Endothelial cell of umbilical vein (primary cell): ENCODE measurements at regions not wholly inside any gene's neighbourhood (a gene's known extent, or its start where the extent isn't known, plus 50 kb on each side); places are given as distances from the start of the nearest gene placed in this dataset.

Experiments
- BruUV-seq: library from RNA; stranded (reverse); fragments of 400-500 nt; replicated peaks from 2 replicates; lab custom pipeline; 2021; lab: Mats Ljungman, UMichigan
- CTCF ChIA-PET: fragments of 300-600, 350-600 bp; sonication (Branson Sonifier 250); formaldehyde crosslinking; loops from one replicate; lab custom pipeline; 2021; ENCODE audit warnings: antibody characterized with exemption, inconsistent platforms; lab: Charles Lee
- POLR2A ChIA-PET: fragments of 300-600, 350-600 bp; sonication (Branson Sonifier 250); formaldehyde crosslinking; loops from one replicate; lab custom pipeline; 2021; ENCODE audit warnings: antibody characterized with exemption, inconsistent platforms; lab: Charles Lee
- DNase-seq: peaks from one replicate; pipeline ENCODE4 v3.0.0-alpha.2; 2011; ENCODE audit warnings: low read depth, low spot score
- FAIRE-seq: peaks from 2 replicates; lab custom pipeline; 2011; peaks lifted over from hg19 to GRCh38; lab: Jason Lieb, UNC
- H2AFZ ChIP-seq: 2 replicates; pipeline ENCODE4 v1.6.0; 2012; ENCODE audit warnings: low read depth, low read length, control low read depth, inconsistent platforms
- H3K27ac ChIP-seq: 2 replicates; pipeline ENCODE4 v1.5.1; 2011; ENCODE audit warnings: low read depth, mild to moderate bottlenecking, control low read depth, low read length, moderate library complexity; ENCODE audit not compliant: insufficient read depth
- H3K27me3 ChIP-seq, 2 experiments: 2 replicates each; pipeline versions ENCODE4 v1.6.0 to v1.6.1; 2011; ENCODE audit warnings: low read length in 2 of 2, mixed read lengths in 1 of 2; ENCODE audit not compliant: control insufficient read depth in 2 of 2, insufficient read depth in 2 of 2
- H3K36me3 ChIP-seq, 2 experiments: 2 replicates in 1 of 2; 3 replicates in 1 of 2; pipeline ENCODE4 v1.5.1; 2011; ENCODE audit warnings: low read length in 2 of 2, mild to moderate bottlenecking in 1 of 2, moderate library complexity in 1 of 2; ENCODE audit not compliant: control insufficient read depth in 2 of 2, insufficient read depth in 2 of 2; ENCODE audit errors: extremely low read depth in 1 of 2
- H3K4me1 ChIP-seq: 3 replicates; pipeline ENCODE4 v1.5.1; 2011; ENCODE audit warnings: mild to moderate bottlenecking, low read length; ENCODE audit not compliant: control insufficient read depth, insufficient read depth; ENCODE audit errors: extremely low read depth
- H3K4me2 ChIP-seq: 2 replicates; pipeline ENCODE4 v1.6.1; 2011; ENCODE audit warnings: low read length, control low read depth, mixed read lengths; ENCODE audit not compliant: insufficient read depth
- H3K4me3 ChIP-seq, 3 experiments: fragments of 200-600 bp in 1 of 3; sonication (generic), shearing (Covaris generic) in 1 of 3; replicated peaks in 1 of 3; 2 replicates each; pipeline ENCODE4 v1.5.1; 2011 to 2016; ENCODE audit warnings: control low read depth in 3 of 3, low read length in 3 of 3, mild to moderate bottlenecking in 2 of 3, inconsistent platforms in 1 of 3, low read depth in 1 of 3, moderate library complexity in 1 of 3; ENCODE audit not compliant: insufficient read depth in 1 of 3
- H3K79me2 ChIP-seq: 2 replicates; pipeline ENCODE4 v1.6.0; 2012; ENCODE audit warnings: low read length, inconsistent platforms; ENCODE audit not compliant: control insufficient read depth, insufficient read depth
- H3K9ac ChIP-seq: replicated peaks from 2 replicates; pipeline ENCODE3; 2011; ENCODE audit warnings: low read length, control low read depth; ENCODE audit not compliant: insufficient read depth; ENCODE audit errors: extremely low read depth
- H3K9me1 ChIP-seq: replicated peaks from 3 replicates; pipeline ENCODE4 v1.6.0; 2011; ENCODE audit warnings: mild to moderate bottlenecking, low read length; ENCODE audit not compliant: control insufficient read depth, insufficient read depth; ENCODE audit errors: extremely low read depth
- H3K9me3 ChIP-seq: replicated peaks from 2 replicates; pipeline ENCODE4 v1.5.1; 2012; ENCODE audit warnings: low read length, inconsistent platforms; ENCODE audit not compliant: control insufficient read depth, insufficient read depth
- H4K20me1 ChIP-seq: replicated peaks from 2 replicates; pipeline ENCODE3; 2011; ENCODE audit warnings: mild to moderate bottlenecking, low read length; ENCODE audit not compliant: control insufficient read depth, insufficient read depth; ENCODE audit errors: extremely low read depth
- EZH2 ChIP-seq: IDR thresholded peaks from 2 replicates; pipeline ENCODE4 v1.6.1; 2012; ENCODE audit warnings: borderline replicate concordance, low read depth, mild to moderate bottlenecking, moderate library complexity, low read length, inconsistent platforms; ENCODE audit not compliant: severe bottlenecking
- FOS ChIP-seq: IDR thresholded peaks from 2 replicates; pipeline ENCODE4 v1.6.1; 2011; ENCODE audit warnings: mild to moderate bottlenecking, low read length, moderate library complexity, borderline replicate concordance; ENCODE audit not compliant: insufficient read depth
- GATA2 ChIP-seq: IDR thresholded peaks from 2 replicates; pipeline ENCODE4 v1.7.0; 2011; ENCODE audit warnings: low read depth, mild to moderate bottlenecking, moderate library complexity, mixed read lengths, low read length; ENCODE audit not compliant: insufficient read length, insufficient read depth
- JUN ChIP-seq: IDR thresholded peaks from 2 replicates; pipeline ENCODE4 v1.6.1; 2011; ENCODE audit warnings: borderline replicate concordance, low read depth; ENCODE audit not compliant: insufficient read length, insufficient read depth
- MYC ChIP-seq: IDR thresholded peaks from one replicate; pipeline ENCODE4 v1.6.1; 2011; ENCODE audit warnings: mild to moderate bottlenecking, low read depth, low read length
- POLR2A ChIP-seq: IDR thresholded peaks from 2 replicates; pipeline ENCODE4 v1.6.1; 2012; ENCODE audit warnings: low read depth, mild to moderate bottlenecking, control low read depth, low read length
- POLR2AphosphoS5 ChIP-seq: IDR thresholded peaks from 2 replicates; pipeline ENCODE4 v1.6.1; 2012; ENCODE audit warnings: low read depth, mild to moderate bottlenecking, control low read depth, low read length, moderate library complexity; ENCODE audit not compliant: insufficient read depth
- dilution Hi-C: fragments of 300-500 bp; cut with MboI; formaldehyde crosslinking; loops from one replicate; pipeline ENCODE4 v1.15.0; 2019; ENCODE audit warnings: low sequenced_read_pairs; ENCODE audit not compliant: extremely low pct_ligation_motif_present
- intact Hi-C: fragments of 100-400 bp; cut with micrococcal nuclease; formaldehyde crosslinking; loops from one replicate; pipeline ENCODE4 v1.10.0; 2022
- TF ChIP-seq, protein P1 (sequence below): IDR thresholded peaks from 2 replicates; pipeline ENCODE4 v1.6.1; 2011; ENCODE audit not compliant: insufficient read depth, insufficient read length
- TF ChIP-seq, protein P2 (sequence below), 2 donors: IDR thresholded peaks; 1 replicate in 1 of 2; 2 replicates in 1 of 2; pipeline ENCODE4 v1.5.1; 2011; ENCODE audit warnings: low read length in 2 of 2, mild to moderate bottlenecking in 2 of 2, moderate library complexity in 2 of 2, control low read depth in 1 of 2, inconsistent platforms in 1 of 2, low read depth in 1 of 2; ENCODE audit not compliant: insufficient read depth in 1 of 2; ENCODE audit errors: extremely low read depth in 1 of 2

DNA sequence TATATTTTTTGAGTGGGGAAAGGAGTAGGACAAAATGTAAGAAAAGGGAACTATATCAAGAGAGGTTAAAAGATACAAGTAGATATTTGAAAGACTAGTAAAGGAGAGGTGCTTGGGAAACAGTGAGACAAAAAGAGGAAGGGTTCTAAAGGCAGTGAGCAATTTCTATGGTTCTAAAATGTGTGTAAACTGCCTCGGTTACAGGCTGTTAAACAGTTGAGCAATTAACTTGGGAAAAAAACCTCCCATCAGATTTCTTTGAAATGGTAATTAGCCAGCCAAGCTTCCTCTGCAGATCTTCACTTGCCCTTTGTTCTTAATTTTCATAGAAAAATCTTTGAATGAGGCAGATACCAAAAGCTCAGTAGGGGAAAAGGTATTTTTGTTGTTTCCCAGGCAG, 238.7 kb upstream of the KCNH7 start:
- ChIA-PET POLR2A (no interaction called here), CTCF (no interaction called here)
- no peak overlapping the region for H3K27ac ChIP-seq
- H3K4me1 ChIP-seq: no peaks in the 10 kb centered on the region
- no peak for FAIRE-seq
- H2AFZ ChIP-seq: no peak overlapping the region
- no peaks in the 10 kb centered on the region for H3K79me2 ChIP-seq
- H3K9me3 ChIP-seq: no peaks in the 10 kb centered on the region
- no peak overlapping the region for H3K4me3 ChIP-seq
- no peak for DNase-seq
- intact Hi-C loops (no loop called here), dilution Hi-C loops (no loop called here)
- no peaks in the 10 kb centered on the region for H3K36me3 ChIP-seq
- no peaks in the 10 kb centered on the region for H3K27me3 ChIP-seq
- BruUV-seq: no TSS peak
- H3K4me2 ChIP-seq: no peak overlapping the region
- TF ChIP-seq EZH2: no peak
- TF ChIP-seq, protein P1, sequence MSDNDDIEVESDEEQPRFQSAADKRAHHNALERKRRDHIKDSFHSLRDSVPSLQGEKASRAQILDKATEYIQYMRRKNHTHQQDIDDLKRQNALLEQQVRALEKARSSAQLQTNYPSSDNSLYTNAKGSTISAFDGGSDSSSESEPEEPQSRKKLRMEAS: no peak
- TF ChIP-seq MYC: no peak
- no peak for TF ChIP-seq POLR2A
- TF ChIP-seq GATA2: no peak
- TF ChIP-seq, protein P2, sequence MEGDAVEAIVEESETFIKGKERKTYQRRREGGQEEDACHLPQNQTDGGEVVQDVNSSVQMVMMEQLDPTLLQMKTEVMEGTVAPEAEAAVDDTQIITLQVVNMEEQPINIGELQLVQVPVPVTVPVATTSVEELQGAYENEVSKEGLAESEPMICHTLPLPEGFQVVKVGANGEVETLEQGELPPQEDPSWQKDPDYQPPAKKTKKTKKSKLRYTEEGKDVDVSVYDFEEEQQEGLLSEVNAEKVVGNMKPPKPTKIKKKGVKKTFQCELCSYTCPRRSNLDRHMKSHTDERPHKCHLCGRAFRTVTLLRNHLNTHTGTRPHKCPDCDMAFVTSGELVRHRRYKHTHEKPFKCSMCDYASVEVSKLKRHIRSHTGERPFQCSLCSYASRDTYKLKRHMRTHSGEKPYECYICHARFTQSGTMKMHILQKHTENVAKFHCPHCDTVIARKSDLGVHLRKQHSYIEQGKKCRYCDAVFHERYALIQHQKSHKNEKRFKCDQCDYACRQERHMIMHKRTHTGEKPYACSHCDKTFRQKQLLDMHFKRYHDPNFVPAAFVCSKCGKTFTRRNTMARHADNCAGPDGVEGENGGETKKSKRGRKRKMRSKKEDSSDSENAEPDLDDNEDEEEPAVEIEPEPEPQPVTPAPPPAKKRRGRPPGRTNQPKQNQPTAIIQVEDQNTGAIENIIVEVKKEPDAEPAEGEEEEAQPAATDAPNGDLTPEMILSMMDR (IDR thresholded peaks at IDR 0.05; ENCODE audit: extremely low read depth in 1 of 2, insufficient read depth in 1 of 2, low read depth in 1 of 2, low read length in 2 of 2): no peak
- TF ChIP-seq FOS: no peak
- TF ChIP-seq JUN: no peak
- TF ChIP-seq POLR2AphosphoS5: no peak
- H4K20me1 ChIP-seq: no peaks in the 10 kb centered on the region
- H3K9me1 ChIP-seq: no peaks in the 10 kb centered on the region
- no peak overlapping the region for H3K9ac ChIP-seq
